Neural progenitor cell (in vitro differentiated cells): ENCODE measurements at regions not wholly inside any gene's neighbourhood (a gene's known extent, or its start where the extent isn't known, plus 50 kb on each side); places are given as distances from the start of the nearest gene placed in this dataset.

Experiments
- DNase-seq: peaks from one replicate; pipeline ENCODE4 v3.0.0-alpha.2; 2016; ENCODE audit warnings: low spot score
- H2AFZ ChIP-seq: fragments of 200-600 bp; sonication (generic); replicated peaks from 2 replicates; pipeline ENCODE4 v1.6.1; 2016; ENCODE audit warnings: antibody characterized with exemption
- H3F3A ChIP-seq: fragments of 200-600 bp; sonication (generic); 2 replicates; pipeline ENCODE4 v1.6.1; 2016; ENCODE audit warnings: antibody characterized with exemption, low read depth
- H3K27ac ChIP-seq: fragments of 200-600 bp; sonication (generic); 2 replicates; pipeline ENCODE4 v1.5.1; 2016; ENCODE audit warnings: mild to moderate bottlenecking
- H3K27me3 ChIP-seq: fragments of 200-600 bp; sonication (generic); 2 replicates; pipeline ENCODE4 v1.6.1; 2016; ENCODE audit warnings: mild to moderate bottlenecking, moderate library complexity
- H3K36me3 ChIP-seq: fragments of 200-600 bp; sonication (generic); 2 replicates; pipeline ENCODE4 v1.5.1; 2016
- H3K4me1 ChIP-seq: fragments of 200-600 bp; sonication (generic); 2 replicates; pipeline ENCODE4 v1.6.1; 2016; ENCODE audit warnings: mixed run types
- H3K4me2 ChIP-seq: fragments of 200-600 bp; sonication (generic); 2 replicates; pipeline ENCODE4 v1.6.1; 2016
- H3K4me3 ChIP-seq: fragments of 200-600 bp; sonication (generic); 2 replicates; pipeline ENCODE4 v1.5.1; 2016
- H3K79me2 ChIP-seq: fragments of 200-600 bp; sonication (generic); 2 replicates; pipeline ENCODE4 v1.6.1; 2016; ENCODE audit warnings: low read depth
- H3K9ac ChIP-seq: fragments of 200-600 bp; sonication (generic); 2 replicates; pipeline ENCODE4 v1.6.1; 2016
- H3K9me3 ChIP-seq: fragments of 200-600 bp; sonication (generic); 2 replicates; pipeline ENCODE4 v1.5.1; 2016; ENCODE audit warnings: low read depth
- H4K20me1 ChIP-seq: fragments of 200-600 bp; sonication (generic); 2 replicates; pipeline ENCODE4 v1.6.1; 2016; ENCODE audit warnings: low read depth
- H3K27ac Mint-ChIP-seq: 3 replicates; pipeline ENCODE4 v1.8.0; 2021; ENCODE audit warnings: mixed read lengths
- H3K27me3 Mint-ChIP-seq: 2 replicates; pipeline ENCODE4 v1.8.0; 2022; ENCODE audit warnings: low read depth, mild to moderate bottlenecking, inconsistent platforms, moderate library complexity, mixed read lengths; ENCODE audit not compliant: insufficient read depth
- H3K36me3 Mint-ChIP-seq: 3 replicates; pipeline ENCODE4 v1.8.0; 2021; ENCODE audit warnings: mixed read lengths
- H3K4me1 Mint-ChIP-seq: 3 replicates; pipeline ENCODE4 v1.8.0; 2021; ENCODE audit warnings: mixed read lengths
- H3K4me3 Mint-ChIP-seq: 3 replicates; pipeline ENCODE4 v1.8.0; 2021; ENCODE audit warnings: mild to moderate bottlenecking, moderate library complexity, mixed read lengths
- H3K9me3 Mint-ChIP-seq: 3 replicates; pipeline ENCODE4 v1.8.0; 2020; ENCODE audit warnings: mixed read lengths
- EZH2 ChIP-seq: fragments of 200-600 bp; sonication (generic); IDR thresholded peaks from 2 replicates; pipeline ENCODE4 v1.6.1; 2017; ENCODE audit warnings: antibody characterized with exemption, mild to moderate bottlenecking, moderate library complexity
- EZH2phosphoT487 ChIP-seq: fragments of 200-600 bp; sonication (generic); IDR thresholded peaks from 2 replicates; pipeline ENCODE4 v1.6.1; 2017; ENCODE audit warnings: antibody characterized with exemption
- TF ChIP-seq, protein P1 (sequence below): fragments of 200-600 bp; sonication (generic); IDR thresholded peaks from 2 replicates; pipeline ENCODE4 v1.5.1; 2017; ENCODE audit warnings: antibody characterized with exemption, mild to moderate bottlenecking

DNA sequence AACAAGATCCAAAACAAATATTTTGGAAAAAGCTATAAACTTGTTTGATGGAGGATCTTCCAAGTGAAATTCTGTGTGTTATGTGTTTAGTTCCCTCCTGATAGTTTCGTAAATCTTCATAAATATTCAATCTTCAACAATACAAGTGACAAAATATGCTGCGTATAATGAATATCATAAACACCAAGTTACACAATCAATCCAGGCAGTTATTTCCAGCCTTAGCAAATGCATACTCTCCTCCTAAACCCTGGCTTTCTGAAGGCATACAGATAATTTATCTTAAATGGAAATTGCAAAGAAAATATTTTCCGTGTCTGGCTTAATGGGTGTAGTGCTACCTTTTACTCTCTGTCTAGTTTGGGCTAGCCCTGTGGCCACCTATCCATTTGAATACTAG is 864.9 kb upstream of the ZWINT start:
- H3K4me3 Mint-ChIP-seq: no peak overlapping the region
- Histone ChIP-seq H4K20me1 (no peaks in the 10 kb centered on the region), H3F3A (peaks cover 12% of the 10 kb centered on the region), H3K4me2 (no peak overlapping the region), H3K9me3 (no peaks in the 10 kb centered on the region), H3K79me2 (no peaks in the 10 kb centered on the region), H3K36me3 (no peaks in the 10 kb centered on the region), H3K4me3 (no peak overlapping the region), H3K4me1 (peaks cover 21% of the 10 kb centered on the region), H3K27ac (no peak overlapping the region), H3K27me3 (no peaks in the 10 kb centered on the region), H3K9ac (no peak overlapping the region), H2AFZ (no peak overlapping the region)
- DNase-seq: no peak
- no peak overlapping the region for H3K27ac Mint-ChIP-seq
- H3K27me3 Mint-ChIP-seq: peaks cover 5% of the 10 kb centered on the region
- H3K9me3 Mint-ChIP-seq: peaks cover 11% of the 10 kb centered on the region
- H3K36me3 Mint-ChIP-seq: no peaks in the 10 kb centered on the region
- TF ChIP-seq, protein P1, sequence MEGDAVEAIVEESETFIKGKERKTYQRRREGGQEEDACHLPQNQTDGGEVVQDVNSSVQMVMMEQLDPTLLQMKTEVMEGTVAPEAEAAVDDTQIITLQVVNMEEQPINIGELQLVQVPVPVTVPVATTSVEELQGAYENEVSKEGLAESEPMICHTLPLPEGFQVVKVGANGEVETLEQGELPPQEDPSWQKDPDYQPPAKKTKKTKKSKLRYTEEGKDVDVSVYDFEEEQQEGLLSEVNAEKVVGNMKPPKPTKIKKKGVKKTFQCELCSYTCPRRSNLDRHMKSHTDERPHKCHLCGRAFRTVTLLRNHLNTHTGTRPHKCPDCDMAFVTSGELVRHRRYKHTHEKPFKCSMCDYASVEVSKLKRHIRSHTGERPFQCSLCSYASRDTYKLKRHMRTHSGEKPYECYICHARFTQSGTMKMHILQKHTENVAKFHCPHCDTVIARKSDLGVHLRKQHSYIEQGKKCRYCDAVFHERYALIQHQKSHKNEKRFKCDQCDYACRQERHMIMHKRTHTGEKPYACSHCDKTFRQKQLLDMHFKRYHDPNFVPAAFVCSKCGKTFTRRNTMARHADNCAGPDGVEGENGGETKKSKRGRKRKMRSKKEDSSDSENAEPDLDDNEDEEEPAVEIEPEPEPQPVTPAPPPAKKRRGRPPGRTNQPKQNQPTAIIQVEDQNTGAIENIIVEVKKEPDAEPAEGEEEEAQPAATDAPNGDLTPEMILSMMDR: no peak
- TF ChIP-seq EZH2phosphoT487 (no peak), EZH2 (no peak)
- H3K4me1 Mint-ChIP-seq: peaks cover 8% of the 10 kb centered on the region

GRCh38 chr10:57224811-57225210 is 863.8 kb upstream of the ZWINT start:
- Mint-ChIP-seq H3K4me1 (peaks cover 8% of the 10 kb centered on the region), H3K4me3 (no peak overlapping the region), H3K27ac (no peak overlapping the region), H3K9me3 (peaks cover 11% of the 10 kb centered on the region), H3K36me3 (no peaks in the 10 kb centered on the region), H3K27me3 (peaks cover 5% of the 10 kb centered on the region)
- Histone ChIP-seq H3K9ac (no peak overlapping the region), H3K27me3 (no peaks in the 10 kb centered on the region), H3K4me3 (no peak overlapping the region), H3K79me2 (no peaks in the 10 kb centered on the region), H3K4me2 (no peak overlapping the region), H2AFZ (no peak overlapping the region), H3K4me1 (peaks cover 21% of the 10 kb centered on the region), H3K9me3 (no peaks in the 10 kb centered on the region), H3K27ac (no peak overlapping the region), H4K20me1 (no peaks in the 10 kb centered on the region), H3F3A (peaks cover 12% of the 10 kb centered on the region), H3K36me3 (no peaks in the 10 kb centered on the region)
- TF ChIP-seq, protein P1: no peak
- no peak for TF ChIP-seq EZH2
- TF ChIP-seq EZH2phosphoT487: no peak
- DNase-seq: no peak

DNA sequence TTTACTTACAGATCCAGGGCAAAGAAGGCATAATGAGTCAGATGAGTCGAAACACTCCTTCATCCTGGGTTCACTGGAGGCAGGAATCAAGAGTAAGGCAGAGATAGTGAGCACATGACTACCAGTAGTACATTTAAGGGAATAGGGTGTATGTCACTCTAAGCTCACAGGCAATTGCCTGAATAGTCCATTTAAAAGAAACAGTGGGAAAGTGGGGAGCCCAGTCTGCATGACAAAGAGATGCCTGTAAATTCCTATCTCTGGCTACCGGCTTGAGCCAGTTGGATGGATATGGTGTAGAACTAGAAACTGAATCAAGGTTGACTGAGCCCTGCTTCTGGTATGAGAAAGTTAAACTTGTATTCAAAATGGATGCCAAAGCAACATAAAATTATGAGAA is 861.5 kb upstream of the ZWINT start:
- Mint-ChIP-seq H3K9me3 (no peaks in the 10 kb centered on the region), H3K27ac (no peak overlapping the region), H3K27me3 (peaks cover 3% of the 10 kb centered on the region), H3K4me3 (no peak overlapping the region), H3K4me1 (peaks cover 8% of the 10 kb centered on the region), H3K36me3 (no peaks in the 10 kb centered on the region)
- Histone ChIP-seq H3K4me3 (no peak overlapping the region), H3K36me3 (no peaks in the 10 kb centered on the region), H3K79me2 (no peaks in the 10 kb centered on the region), H3K27ac (peak overlapping the region; percentile 31), H3K4me1 (peaks cover 21% of the 10 kb centered on the region), H4K20me1 (no peaks in the 10 kb centered on the region), H3K27me3 (no peaks in the 10 kb centered on the region), H3F3A (peaks cover 12% of the 10 kb centered on the region), H3K9ac (no peak overlapping the region), H2AFZ (peak overlapping the region; percentile 69), H3K9me3 (no peaks in the 10 kb centered on the region), H3K4me2 (peak overlapping the region; percentile 33)
- TF ChIP-seq, protein P1: no peak
- TF ChIP-seq EZH2phosphoT487 (no peak), EZH2 (no peak)
- peak; percentile 59 for DNase-seq
